NCI-H1105 treated with DMSO at 0.1 percent for 48 hours (cell line): ENCODE measurements at regions not wholly inside any gene's neighbourhood (a gene's known extent, or its start where the extent isn't known, plus 50 kb on each side); places are given as distances from the start of the nearest gene placed in this dataset.
"Not testable (repeated sequence)": the region's sequence is repeated elsewhere in the genome, so short reads cannot be mapped to it uniquely, and the experiment has no call there.

Experiments
- DNase-seq: peaks from one replicate; lab custom pipeline; 2025; lab: John Stamatoyannopoulos, UW

DNA sequence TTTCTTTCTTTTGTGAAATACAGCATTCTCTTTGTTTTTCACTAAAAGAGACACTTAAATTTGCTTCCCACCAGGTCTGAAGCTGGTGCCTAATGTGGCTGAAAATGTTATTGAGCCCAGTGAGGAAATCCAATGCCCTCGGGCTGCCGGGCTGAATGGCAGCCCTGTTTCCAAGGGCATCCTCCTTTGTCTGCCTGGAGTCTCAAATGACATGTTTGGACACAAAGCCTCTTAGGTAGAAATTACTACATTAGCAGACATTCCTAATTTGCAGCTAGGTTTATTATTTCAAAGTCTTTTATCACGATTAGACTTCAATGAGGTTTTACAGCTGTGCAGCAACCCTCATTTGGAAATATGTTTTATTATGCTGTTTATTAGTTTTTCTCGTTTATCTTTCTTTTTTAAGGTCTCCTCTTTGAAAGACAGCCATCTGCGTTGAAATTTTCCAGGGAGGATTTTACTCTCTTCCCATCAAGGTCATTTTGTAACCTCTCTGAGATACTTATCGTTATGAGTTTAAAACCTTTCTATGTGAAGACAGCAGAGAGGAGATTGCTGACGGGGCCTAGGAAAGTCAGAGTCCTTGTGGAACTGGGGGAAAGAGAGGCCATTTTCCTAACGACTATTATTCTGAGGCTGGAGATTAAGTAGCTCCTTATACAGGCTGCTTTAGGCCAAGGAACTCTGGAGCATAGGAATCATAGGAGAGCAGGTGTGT lies 59.0 kb upstream of the ZNF532 start:
- DNase-seq: peak; percentile 94

DNA sequence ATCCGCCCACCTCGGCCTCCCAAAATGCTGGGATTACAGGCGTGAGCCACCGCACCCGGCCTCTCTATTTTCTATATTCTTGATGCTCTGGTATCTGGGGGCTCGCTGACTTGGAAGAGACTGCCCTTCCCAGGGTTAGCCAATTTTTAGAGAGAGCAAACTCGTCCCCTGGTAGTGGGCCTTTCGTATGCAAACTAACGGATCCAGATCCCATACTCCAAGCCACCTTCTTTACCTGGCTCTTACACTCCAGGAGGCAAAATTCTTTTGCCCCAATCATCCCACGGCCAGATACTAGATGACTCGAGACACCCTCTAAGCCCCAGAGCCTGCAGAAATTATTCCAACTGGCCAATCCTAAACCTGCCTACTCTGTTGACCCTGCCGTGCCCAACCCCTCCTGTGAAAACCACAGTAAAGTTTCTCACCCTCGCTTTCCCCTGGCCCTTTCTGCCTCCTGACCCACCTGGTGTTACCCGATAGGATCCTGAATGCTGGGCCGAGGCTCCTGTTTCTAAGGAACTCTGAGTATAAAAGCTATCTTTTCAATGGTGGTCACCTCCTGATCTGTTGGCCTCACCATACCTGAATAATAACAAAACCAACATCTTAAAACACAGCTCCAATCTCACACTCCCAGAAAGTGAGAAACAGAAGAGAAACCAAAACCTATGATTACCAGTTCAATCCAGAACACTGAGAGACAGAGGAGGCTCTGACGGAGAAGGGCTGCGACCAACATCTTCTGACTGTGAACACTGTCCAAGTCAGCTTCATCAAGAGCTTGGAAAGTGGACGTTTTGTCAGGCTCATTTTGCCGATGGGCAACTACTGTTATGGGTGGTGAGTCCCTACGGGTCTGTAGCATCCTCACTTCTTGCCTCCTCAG lies 57.6 kb upstream of the ZNF532 start:
- DNase-seq: no peak

DNA sequence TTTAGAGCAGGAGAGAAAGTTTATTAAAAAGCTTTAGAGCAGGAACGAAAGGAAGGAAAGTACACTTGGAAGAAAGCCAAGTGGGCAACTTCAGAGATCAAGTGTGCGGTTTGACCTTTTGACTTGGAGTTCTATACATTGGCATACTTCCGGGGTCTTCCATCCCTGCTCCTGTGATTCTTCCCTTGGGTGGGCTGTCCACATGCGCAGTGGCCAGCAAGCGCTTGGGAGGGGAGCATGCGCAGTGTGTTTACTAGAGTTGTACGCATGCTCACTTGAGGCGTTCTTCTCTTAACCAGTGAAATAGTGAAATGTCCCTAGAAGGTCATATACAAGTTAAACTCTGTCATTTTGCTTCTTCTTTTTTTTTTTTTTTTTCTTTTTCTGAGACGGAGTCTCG lies 56.9 kb upstream of the ZNF532 start:
- DNase-seq: no peak

DNA sequence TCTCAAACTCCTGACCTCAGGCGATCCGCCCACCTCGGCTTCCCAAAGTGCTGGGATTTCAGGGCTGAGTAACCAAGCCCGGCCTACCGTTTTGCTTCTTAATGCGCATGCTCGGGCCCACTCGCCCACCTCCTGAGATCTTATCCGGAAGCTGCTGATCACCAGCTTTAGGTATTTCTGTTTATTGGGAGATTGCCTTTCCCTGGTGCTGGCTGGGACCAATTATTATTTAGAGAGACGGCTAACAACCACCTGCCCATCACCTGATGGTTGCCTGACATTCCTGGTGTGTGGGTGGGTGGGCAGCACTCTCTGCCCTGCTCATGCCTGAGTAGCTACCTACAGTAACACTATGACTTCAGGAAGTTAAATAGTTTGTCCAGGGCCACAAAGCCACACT lies 56.3 kb upstream of the ZNF532 start:
- DNase-seq: no peak

DNA sequence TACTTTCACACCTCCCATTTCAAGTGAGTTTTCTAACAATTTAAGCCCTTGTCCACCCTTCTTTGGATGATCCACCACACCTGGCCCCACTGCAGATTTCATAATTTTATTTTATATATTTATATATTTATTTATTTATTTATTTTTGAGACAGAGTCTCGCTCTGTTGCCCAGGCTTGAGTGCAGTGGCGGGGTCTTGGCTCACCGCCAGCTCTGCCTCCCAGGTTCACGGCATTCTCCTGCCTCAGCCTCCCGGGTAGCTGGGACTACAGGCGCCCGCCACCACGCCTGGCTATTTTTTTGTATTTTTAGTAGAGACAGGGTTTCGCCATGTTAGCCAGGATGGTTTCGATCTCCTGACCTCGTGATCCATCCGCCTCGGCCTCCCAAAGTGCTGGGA lies 52.8 kb upstream of the ZNF532 start:
- DNase-seq: not testable (repeated sequence)

DNA sequence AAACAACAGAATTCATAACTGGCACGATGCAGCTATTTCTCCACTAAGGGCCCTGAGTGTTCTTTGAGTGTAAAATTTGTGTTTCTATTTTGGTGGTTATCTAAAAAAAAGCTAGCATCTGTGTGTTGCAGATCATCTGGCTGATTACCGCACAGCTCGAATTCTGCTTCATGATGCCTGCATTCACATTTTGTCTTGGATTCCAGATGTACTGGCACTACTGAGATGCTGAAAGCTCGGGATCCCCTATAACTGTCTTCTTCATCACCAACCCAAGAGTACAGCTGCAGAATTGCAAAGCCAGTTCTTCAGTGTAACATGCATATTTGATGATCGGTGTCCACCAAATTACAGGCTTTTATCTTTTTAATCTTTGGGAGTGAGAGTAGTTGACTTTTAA lies 51.6 kb upstream of the ZNF532 start:
- DNase-seq: no peak

DNA sequence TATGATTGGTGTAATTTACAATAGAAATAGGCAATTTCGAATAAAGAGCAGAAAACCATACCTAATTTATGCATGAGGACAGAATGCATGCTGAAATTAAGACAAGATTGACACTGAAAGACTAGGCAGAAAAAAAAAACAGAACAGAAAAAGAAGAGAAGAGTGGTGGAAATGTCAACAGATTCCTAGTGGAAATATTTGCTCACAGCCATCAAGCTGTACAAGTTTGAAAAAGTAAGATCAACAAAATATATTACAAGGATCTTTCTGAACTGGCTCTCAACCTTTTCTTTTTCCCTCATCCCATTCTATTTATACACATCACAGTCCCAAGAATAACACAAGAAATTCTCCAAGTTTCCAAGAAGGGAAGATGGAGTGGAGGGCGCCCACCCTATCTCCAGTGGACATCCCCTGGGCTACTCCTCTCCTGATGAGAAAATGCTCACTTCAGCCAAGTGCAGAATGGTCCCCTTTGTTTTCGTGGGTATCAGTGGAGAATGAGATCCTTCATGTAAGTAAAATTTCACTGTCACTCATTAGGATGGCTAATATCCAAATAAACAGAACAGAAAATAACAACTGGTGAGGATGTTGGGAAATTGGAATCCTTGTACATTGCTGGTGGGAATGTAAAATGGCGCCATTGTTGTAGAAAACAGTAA lies 51.0 kb upstream of the ZNF532 start:
- no peak for DNase-seq

DNA sequence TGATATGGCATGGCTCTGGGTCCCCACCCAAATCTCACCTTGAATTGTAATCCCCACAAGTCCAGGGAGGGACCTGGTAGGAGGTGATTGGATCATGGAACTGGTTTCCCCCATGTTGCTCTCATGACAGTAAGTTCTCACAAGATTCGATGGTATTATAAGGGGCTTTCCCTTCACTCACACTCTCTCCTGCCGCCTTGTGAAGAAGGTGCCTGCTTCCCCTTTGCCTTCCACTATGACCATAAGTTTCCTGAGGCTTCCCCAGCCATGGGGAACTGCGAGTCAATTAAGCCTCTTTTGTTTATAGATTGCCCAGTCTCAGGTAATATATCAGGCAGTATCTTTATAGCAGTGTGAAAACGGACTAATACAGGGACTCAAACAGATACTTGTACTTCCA lies 50.4 kb upstream of the ZNF532 start:
- no peak for DNase-seq
